Natural killer cell (primary cell): ENCODE measurements at regions not wholly inside any gene's neighbourhood (a gene's known extent, or its start where the extent isn't known, plus 50 kb on each side); places are given as distances from the start of the nearest gene placed in this dataset.

ENCODE experiments used
- ATAC-seq, 3 donors: fragments of 150-1000 bp in 2 of 3; fragments of 200-7000 bp in 1 of 3; cut with Tn5 transposase; 1 replicate in 1 of 3; 2 replicates in 2 of 3; pipeline ENCODE4 v1.10.0; 2021; ENCODE audit warnings: mild to moderate bottlenecking in 2 of 3, moderate library complexity in 2 of 3
- DNase-seq, 2 donors: peaks; one replicate each; pipeline versions ENCODE4 v3.0.0 to v3.0.0-alpha.2; 2013 to 2021; ENCODE audit warnings: mixed read lengths in 1 of 2
- H3K27ac ChIP-seq: one replicate; pipeline ENCODE4 v1.5.1; 2013; ENCODE audit warnings: mild to moderate bottlenecking, low read length
- H3K27me3 ChIP-seq: one replicate; pipeline ENCODE4 v1.6.1; 2013; ENCODE audit warnings: low read length; ENCODE audit not compliant: control insufficient read depth, insufficient read depth
- H3K36me3 ChIP-seq: one replicate; pipeline ENCODE4 v1.6.1; 2013; ENCODE audit warnings: low read length; ENCODE audit not compliant: control insufficient read depth, insufficient read depth
- H3K4me1 ChIP-seq: one replicate; pipeline ENCODE4 v1.6.1; 2013; ENCODE audit warnings: low read length; ENCODE audit not compliant: control insufficient read depth, insufficient read depth
- H3K4me3 ChIP-seq: one replicate; pipeline ENCODE4 v1.5.1; 2013; ENCODE audit warnings: low read length
- H3K9me3 ChIP-seq: one replicate; pipeline ENCODE4 v1.6.1; 2013; ENCODE audit warnings: low read length; ENCODE audit not compliant: control insufficient read depth, insufficient read depth
- H3K27ac Mint-ChIP-seq, 2 donors: one replicate each; pipeline ENCODE4 v1.8.0; 2022; ENCODE audit warnings: mild to moderate bottlenecking in 2 of 2, mixed read lengths in 2 of 2, moderate library complexity in 1 of 2
- H3K27me3 Mint-ChIP-seq, 2 donors: one replicate each; pipeline ENCODE4 v1.8.0; 2022; ENCODE audit warnings: low read depth in 2 of 2, mixed read lengths in 2 of 2
- H3K36me3 Mint-ChIP-seq: one replicate; pipeline ENCODE4 v1.8.0; 2022; ENCODE audit warnings: mixed read lengths
- H3K4me1 Mint-ChIP-seq, 2 donors: one replicate each; pipeline ENCODE4 v1.8.0; 2022; ENCODE audit warnings: mixed read lengths in 2 of 2
- H3K4me3 Mint-ChIP-seq: one replicate; pipeline ENCODE4 v1.8.0; 2022; ENCODE audit warnings: mild to moderate bottlenecking, moderate library complexity, mixed read lengths
- H3K9me3 Mint-ChIP-seq, 2 donors: one replicate each; pipeline ENCODE4 v1.8.0; 2022; ENCODE audit warnings: mixed read lengths in 2 of 2
- CTCF ChIP-seq: fragments of 200-600 bp; IDR thresholded peaks from one replicate; pipeline ENCODE4 v1.8.0; 2022; ENCODE audit warnings: antibody characterized with exemption
- WGBS: methylation state at CpG from one replicate; pipeline ENCODE4 v1.1.7; 2013; ENCODE audit warnings: missing lambda C conversion rate; ENCODE audit not compliant: insufficient coverage; 5-methylcytosine and 5-hydroxymethylcytosine counted together
- intact Hi-C: fragments of 100-400 bp; cut with micrococcal nuclease; formaldehyde crosslinking; loops from one replicate; pipeline ENCODE4 v1.14.2; 2022

GRCh38 chr16:61324044-61324443 is 712.2 kb downstream of the CDH8 start:
- H3K27me3 Mint-ChIP-seq, result no peaks in the 10 kb centered on the region
- no peak for DNase-seq
- Histone ChIP-seq H3K27ac (no peak overlapping the region), H3K36me3 (no peaks in the 10 kb centered on the region), H3K27me3 (no peaks in the 10 kb centered on the region), H3K4me1 (no peaks in the 10 kb centered on the region), H3K4me3 (no peak overlapping the region), H3K9me3 (peaks cover 10% of the 10 kb centered on the region)
- no peaks in the 10 kb centered on the region for H3K4me1 Mint-ChIP-seq
- ATAC-seq, result no peak
- peaks cover 16% of the 10 kb centered on the region for H3K36me3 Mint-ChIP-seq
- peaks cover 15% of the 10 kb centered on the region in 2 donors for H3K9me3 Mint-ChIP-seq
- intact Hi-C loops, result no loop called here
- 80% methylated on average over 3 of the region's 4 CpGs for WGBS
- no peak overlapping the region for H3K4me3 Mint-ChIP-seq
- H3K27ac Mint-ChIP-seq, result no peak overlapping the region
- no peak for TF ChIP-seq CTCF

- Histone ChIP-seq H3K9me3 (peaks cover 10% of the 10 kb centered on the region), H3K27me3 (no peaks in the 10 kb centered on the region), H3K4me1 (no peaks in the 10 kb centered on the region), H3K36me3 (no peaks in the 10 kb centered on the region), H3K27ac (no peak overlapping the region), H3K4me3 (no peak overlapping the region)
- no peak for TF ChIP-seq CTCF
- 77% methylated on average over 6 of the region's 6 CpGs for WGBS
- H3K4me1 Mint-ChIP-seq, result no peaks in the 10 kb centered on the region
- intact Hi-C loops, result no loop called here
- ATAC-seq (no peak), DNase-seq (no peak)
- H3K27me3 Mint-ChIP-seq, result no peaks in the 10 kb centered on the region
- H3K4me3 Mint-ChIP-seq, result no peak overlapping the region
- H3K9me3 Mint-ChIP-seq, result peaks cover 14 to 15% of the 10 kb centered on the region in 2 donors
- peaks cover 16% of the 10 kb centered on the region for H3K36me3 Mint-ChIP-seq
- H3K27ac Mint-ChIP-seq, result no peak overlapping the region
Observed at GRCh38 chr16:61323456-61323855, 712.8 kb downstream of the CDH8 start.

- no CpG with 5 or more reads among the region's 1 CpG for WGBS
- H3K27ac ChIP-seq, result no peak overlapping the region
- no peak for TF ChIP-seq CTCF
Observed at GRCh38 chr16:61320791-61321190, 715.4 kb downstream of the CDH8 start.

GRCh38 chr16:61313931-61314330 is 722.3 kb downstream of the CDH8 start:
- Histone ChIP-seq H3K4me3 (no peak overlapping the region), H3K27me3 (no peaks in the 10 kb centered on the region), H3K27ac (no peak overlapping the region), H3K36me3 (no peaks in the 10 kb centered on the region), H3K9me3 (peaks cover 3% of the 10 kb centered on the region), H3K4me1 (no peaks in the 10 kb centered on the region)
- Mint-ChIP-seq H3K27me3 (no peaks in the 10 kb centered on the region), H3K4me3 (no peak overlapping the region), H3K36me3 (peaks cover 22% of the 10 kb centered on the region), H3K4me1 (no peaks in the 10 kb centered on the region), H3K9me3 (peaks cover 18 to 22% of the 10 kb centered on the region in 2 donors), H3K27ac (no peak overlapping the region)
- intact Hi-C loops, result no loop called here
- 78% methylated on average over 2 of the region's 2 CpGs for WGBS
- DNase-seq, result no peak
- no peak for TF ChIP-seq CTCF
- ATAC-seq, result no peak

More at GRCh38 chr16:61320791-61321190, 715.4 kb downstream of the CDH8 start:
- DNase-seq (no peak), ATAC-seq (no peak)
- no peak overlapping the region for H3K4me3 ChIP-seq
- Mint-ChIP-seq H3K9me3 (peaks cover 8 to 9% of the 10 kb centered on the region in 2 donors), H3K4me3 (no peak overlapping the region), H3K4me1 (no peaks in the 10 kb centered on the region), H3K27ac (no peak overlapping the region), H3K27me3 (no peaks in the 10 kb centered on the region), H3K36me3 (peaks cover 5% of the 10 kb centered on the region)
- no peaks in the 10 kb centered on the region for H3K36me3 ChIP-seq
- no peaks in the 10 kb centered on the region for H3K27me3 ChIP-seq
- peaks cover 10% of the 10 kb centered on the region for H3K9me3 ChIP-seq
- H3K4me1 ChIP-seq, result no peaks in the 10 kb centered on the region
- intact Hi-C loops, result no loop called here
